NCI-H1105 (cell line): ENCODE measurements at regions not wholly inside any gene's neighbourhood (a gene's known extent, or its start where the extent isn't known, plus 50 kb on each side); places are given as distances from the start of the nearest gene placed in this dataset.
"Not testable (repeated sequence)": the region's sequence is repeated elsewhere in the genome, so short reads cannot be mapped to it uniquely, and the experiment has no call there.

Experiments used
- DNase-seq: peaks from one replicate; lab custom pipeline; 2025; lab: John Stamatoyannopoulos, UW

DNA sequence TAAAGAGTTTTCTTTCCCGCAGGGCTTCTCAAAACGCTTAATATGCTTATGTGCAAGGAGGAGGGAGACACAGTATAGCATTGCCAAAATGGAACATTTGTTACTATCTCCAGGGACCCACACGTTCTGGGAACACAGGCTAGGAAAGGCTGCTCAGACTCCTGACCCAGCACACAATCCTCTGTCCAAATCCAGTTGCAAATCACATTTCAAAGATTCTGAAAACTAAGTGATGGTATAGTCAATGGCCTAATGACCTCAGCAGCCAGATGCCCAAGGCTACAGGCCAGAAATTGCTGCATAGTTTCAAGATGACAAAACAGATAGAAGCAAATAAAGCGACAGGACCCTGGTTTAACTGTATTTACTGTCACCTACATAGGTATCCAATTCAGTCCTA lies 97.0 kb upstream of the GRIP1 start:
- DNase-seq = no peak

DNA sequence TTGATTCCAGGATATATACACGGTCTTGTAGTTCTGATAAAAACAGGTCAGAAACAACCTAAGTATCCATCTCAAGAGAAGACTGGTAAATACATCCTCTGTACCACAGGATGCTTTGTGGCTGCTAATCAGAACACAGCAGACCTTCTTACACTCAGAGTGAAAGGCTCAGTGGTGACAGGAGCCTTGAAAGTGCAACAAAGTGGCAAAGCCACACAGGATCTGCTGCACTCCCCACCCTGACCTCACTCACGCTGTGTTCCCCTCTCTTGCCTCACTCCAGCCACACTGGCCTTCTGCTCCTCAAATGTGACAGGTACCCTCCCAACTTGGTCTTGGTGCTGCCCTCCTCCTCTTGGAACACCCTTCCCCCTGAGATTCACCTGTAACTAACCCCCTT lies 98.1 kb upstream of the GRIP1 start:
- no peak for DNase-seq

DNA sequence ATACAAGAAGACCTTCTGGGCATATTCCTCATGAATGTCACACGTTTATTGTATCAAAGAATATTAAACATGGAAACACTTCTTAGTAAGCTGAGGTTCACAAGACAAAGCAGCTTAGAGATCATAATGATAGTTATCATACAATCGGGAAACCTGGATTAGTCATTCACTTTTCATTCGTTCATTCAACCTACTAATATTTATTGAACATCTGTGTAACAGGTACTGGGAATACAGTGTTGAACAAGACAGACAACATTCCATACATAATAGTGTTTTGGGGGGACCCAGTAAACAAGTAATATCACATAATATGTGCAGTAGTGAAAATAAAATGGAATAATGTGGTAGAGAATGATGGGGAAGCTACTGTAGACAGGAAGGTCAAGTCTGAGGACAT lies 100.6 kb upstream of the GRIP1 start:
- no peak for DNase-seq

DNA sequence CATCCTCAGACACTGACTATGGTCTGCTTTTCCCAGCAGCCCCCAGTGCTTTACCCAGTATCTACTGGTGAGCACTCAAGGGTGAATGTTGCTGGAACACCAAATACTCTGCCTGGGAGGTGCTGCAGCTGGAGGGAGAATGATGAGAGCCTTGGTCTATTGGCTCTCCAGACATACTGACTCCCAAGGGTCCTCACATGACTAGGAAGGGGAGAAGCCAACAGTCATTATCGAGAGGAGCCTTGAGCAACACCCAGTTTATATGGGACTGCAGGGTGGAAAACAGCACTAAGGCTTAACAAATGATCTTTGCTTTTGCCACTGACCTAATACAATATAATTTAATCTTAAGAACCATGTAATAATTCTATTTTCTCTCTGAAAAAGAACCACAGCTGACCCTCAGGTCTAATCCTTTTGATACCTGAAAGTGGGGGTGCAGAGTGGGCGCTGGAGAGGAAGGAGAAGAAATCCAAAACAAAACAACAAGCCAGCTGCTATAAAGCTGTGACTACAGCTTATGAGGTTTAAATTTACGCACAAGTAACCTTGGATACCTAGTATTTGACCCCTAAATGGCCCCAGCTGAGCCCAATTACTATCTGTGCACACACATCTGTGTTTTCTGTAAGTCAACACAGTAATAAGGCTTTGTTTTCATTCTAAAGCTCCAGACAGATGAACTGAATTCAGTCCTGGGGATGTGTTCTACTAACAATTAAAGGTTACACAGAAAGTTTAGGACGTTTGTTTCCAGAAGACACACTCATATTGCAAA lies 107.8 kb upstream of the GRIP1 start:
- no peak for DNase-seq

- DNase-seq = no peak
Observed at GRCh38 chr12:66799551-66799950, 120.7 kb upstream of the GRIP1 start.

DNA sequence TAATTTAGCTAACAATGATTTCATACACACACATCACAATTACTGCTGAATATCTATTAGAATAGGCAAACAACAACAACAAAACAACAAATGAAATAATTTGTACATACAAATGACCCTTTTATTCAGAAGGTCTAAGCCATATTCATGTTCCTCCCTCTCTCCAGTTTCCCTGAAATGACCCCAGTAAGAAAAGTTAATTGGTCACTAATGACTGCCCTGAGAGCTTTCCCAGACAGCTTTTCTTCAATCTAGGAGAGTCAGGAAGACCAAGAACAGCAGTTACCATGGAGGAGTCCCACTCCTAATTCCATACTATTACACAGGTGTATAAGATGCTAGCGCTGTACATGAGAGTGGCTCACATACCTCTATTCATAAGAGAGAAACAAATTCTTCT lies 121.2 kb upstream of the GRIP1 start:
- no peak for DNase-seq

GRCh38 chr12:66803930-66804329 lies 125.1 kb upstream of the GRIP1 start:
- peak; percentile 18 for DNase-seq

- DNase-seq = peak; percentile 82
Observed at GRCh38 chr12:66804563-66804974, 125.7 kb upstream of the GRIP1 start.

- peak; percentile 28 for DNase-seq
Observed at GRCh38 chr12:66808606-66809005, 129.7 kb upstream of the GRIP1 start.

DNA sequence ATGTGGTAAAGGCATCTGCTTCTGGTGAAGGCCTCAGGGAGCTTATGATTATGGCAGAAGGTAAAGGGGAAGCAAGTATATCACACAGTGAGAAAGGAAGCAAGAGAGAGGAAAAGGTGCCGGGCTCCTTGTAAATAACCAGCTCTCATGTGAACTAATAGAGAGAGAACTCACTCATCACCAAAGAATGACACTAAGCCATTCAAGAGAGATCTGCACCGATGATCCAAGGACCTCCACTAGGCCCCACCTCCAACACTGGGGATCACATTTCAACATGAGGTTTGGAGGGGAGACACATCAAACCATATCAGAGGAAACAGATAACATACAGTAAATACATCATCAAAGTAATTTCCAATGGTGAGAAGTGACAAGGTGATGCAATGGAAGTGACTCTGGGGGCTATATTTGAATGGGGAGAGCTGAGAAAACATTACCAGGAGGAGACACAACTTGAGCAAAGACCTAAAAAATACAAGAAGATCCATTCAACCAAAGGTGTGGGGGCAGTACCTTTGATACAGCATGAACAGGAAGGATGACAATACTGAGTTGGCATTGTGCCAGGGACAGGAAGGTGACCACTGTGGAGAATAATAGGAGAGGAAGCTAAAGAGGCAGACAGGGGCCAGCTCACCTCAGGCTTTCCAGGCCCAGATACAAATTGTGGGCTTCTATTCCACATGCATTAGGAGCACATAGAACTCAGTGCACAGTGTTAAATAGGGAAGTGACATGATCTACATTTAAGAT lies 134.4 kb upstream of the GRIP1 start:
- no peak for DNase-seq

DNA sequence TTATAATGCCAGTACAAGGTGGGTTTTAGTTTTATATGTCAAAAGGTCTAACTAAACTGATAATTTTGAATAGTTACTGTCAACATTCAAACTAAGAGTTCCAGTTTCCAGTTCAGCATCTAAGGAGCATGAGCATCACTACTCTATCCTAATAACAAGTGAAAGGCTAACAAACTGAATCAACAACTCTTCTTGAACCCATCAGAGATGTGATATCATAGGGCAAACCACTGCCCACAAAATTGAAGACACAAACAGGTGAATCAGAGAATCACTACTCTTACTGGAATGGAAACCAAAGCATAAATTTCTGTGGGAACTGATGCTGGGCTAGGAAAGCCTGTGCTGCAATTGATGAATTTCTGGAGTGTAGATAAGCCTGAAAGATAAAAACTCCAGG lies 140.7 kb upstream of the GRIP1 start:
- no peak for DNase-seq

GRCh38 chr12:66822961-66823360 lies 144.1 kb upstream of the GRIP1 start:
- no peak for DNase-seq

GRCh38 chr12:66823857-66824570 lies 145.1 kb upstream of the GRIP1 start:
- peak; percentile 27 for DNase-seq

DNA sequence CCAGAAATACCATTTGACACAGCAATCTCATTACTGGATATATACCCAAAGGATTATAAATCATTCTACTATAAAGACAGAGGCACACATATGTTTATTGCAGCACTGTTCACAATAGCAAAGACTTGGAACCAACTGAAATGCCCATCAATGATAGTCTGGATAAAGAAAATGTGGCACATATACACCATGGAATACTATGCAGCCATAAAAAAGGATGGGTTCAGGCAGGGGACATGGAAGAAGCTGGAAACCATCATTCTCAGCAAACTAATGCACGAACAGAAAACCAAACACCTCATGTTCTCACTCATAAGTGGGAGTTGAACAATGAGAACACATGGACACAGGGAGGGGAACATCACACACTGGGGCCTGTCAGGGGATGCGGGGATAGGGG lies 147.0 kb upstream of the GRIP1 start:
- DNase-seq = not testable (repeated sequence)

- DNase-seq = no peak
Observed at GRCh38 chr12:66829660-66830325, 150.9 kb upstream of the GRIP1 start.

- no peak for DNase-seq
Observed at GRCh38 chr12:66831495-66831894, 152.6 kb upstream of the GRIP1 start.

- no peak for DNase-seq
Observed at GRCh38 chr12:66832997-66833396, 154.1 kb upstream of the GRIP1 start.

GRCh38 chr12:66836623-66837310 lies 157.9 kb upstream of the GRIP1 start:
- no peak for DNase-seq

- DNase-seq = no peak
Observed at GRCh38 chr12:66837311-66837627, 158.4 kb upstream of the GRIP1 start.

GRCh38 chr12:66838366-66838765 lies 159.5 kb upstream of the GRIP1 start:
- DNase-seq = no peak

- DNase-seq = no peak
Observed at GRCh38 chr12:66848967-66849366, 170.1 kb upstream of the GRIP1 start.

DNA sequence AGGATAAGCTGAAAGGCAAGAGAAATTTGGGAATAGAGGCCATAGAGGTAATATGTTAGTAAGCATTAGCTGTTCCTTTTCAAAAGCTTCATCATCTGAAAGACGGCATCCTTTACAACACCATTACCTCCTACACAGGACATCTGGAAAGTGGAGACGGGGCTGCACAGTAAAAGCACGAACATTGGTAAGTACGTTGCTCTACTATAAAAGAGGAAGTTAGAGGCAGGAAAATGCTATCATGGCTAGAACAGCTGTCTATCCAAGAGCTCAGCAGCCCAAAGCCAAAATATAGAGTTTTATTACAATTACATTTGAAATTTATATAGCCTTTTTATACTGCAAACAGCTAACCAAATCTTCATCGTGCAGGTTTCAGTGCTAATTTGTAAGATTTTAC lies 172.3 kb upstream of the GRIP1 start:
- DNase-seq = no peak
